ENCODE measurements at regions not wholly inside any gene's neighbourhood (a gene's known extent, or its start where the extent isn't known, plus 50 kb on each side); places are given as distances from the start of the nearest gene placed in this dataset.

- Histone ChIP-seq H3K4me3 (no peak overlapping the region), H3K27me3 (no peaks in the 10 kb centered on the region), H3K36me3 (no peaks in the 10 kb centered on the region), H3K9me3 (no peaks in the 10 kb centered on the region), H3K27ac (peak overlapping the region in 2 of 4 donors; percentile 2 to 9), H3K4me1 (peaks cover 0 to 74% (median 44%) of the 10 kb centered on the region in 4 donors)
- WGBS, 2 donors: 75 to 92% methylated on average over 2 of the region's 2 CpGs
- TF ChIP-seq POLR2AphosphoS5 (IDR thresholded peaks at IDR 0.05) (no peak), POLR2A (IDR thresholded peaks at IDR 0.05) (no peak)
- DNase-seq: no peak
- intact Hi-C loops (cut with DNase I): no loop called here
Measured at GRCh38 chr13:99051768-99052455, 74.0 kb upstream of the DOCK9 start.

GRCh38 chr13:99053636-99054233 lies 75.9 kb upstream of the DOCK9 start:
- WGBS, 2 donors: 72 to 90% methylated on average over 5 of the region's 5 CpGs
- no peaks in the 10 kb centered on the region for H3K27me3 ChIP-seq
- peaks cover 0 to 82% (median 61%) of the 10 kb centered on the region in 4 donors for H3K4me1 ChIP-seq
- DNase-seq: no peak
- no peaks in the 10 kb centered on the region for H3K9me3 ChIP-seq
- TF ChIP-seq CTCF (IDR thresholded peaks at IDR 0.05): no peak
- TF ChIP-seq POLR2AphosphoS5 (IDR thresholded peaks at IDR 0.05): no peak
- TF ChIP-seq POLR2A (IDR thresholded peaks at IDR 0.05): no peak
- TF ChIP-seq EP300 (IDR thresholded peaks at IDR 0.05): no peak
- intact Hi-C loops (cut with DNase I): no loop called here
- no peaks in the 10 kb centered on the region for H3K36me3 ChIP-seq
- H3K4me3 ChIP-seq: no peak overlapping the region
- peak overlapping the region in 3 of 4 donors; percentile 78 to 84 (median 79) for H3K27ac ChIP-seq

- peak overlapping the region; percentile 52 to 84 (median 78) for H3K27ac ChIP-seq
- no peak for DNase-seq
- 49 to 89% methylated on average over 10 of the region's 10 CpGs for WGBS, 2 donors
- H3K36me3 ChIP-seq: no peaks in the 10 kb centered on the region
- no peak for TF ChIP-seq POLR2AphosphoS5 (IDR thresholded peaks at IDR 0.05)
- TF ChIP-seq POLR2A (IDR thresholded peaks at IDR 0.05): no peak
- no peak for TF ChIP-seq CTCF (IDR thresholded peaks at IDR 0.05)
- TF ChIP-seq EP300 (IDR thresholded peaks at IDR 0.05): no peak
- intact Hi-C loops (cut with DNase I): no loop called here
- no peaks in the 10 kb centered on the region for H3K27me3 ChIP-seq
- no peaks in the 10 kb centered on the region for H3K9me3 ChIP-seq
- no peak overlapping the region for H3K4me3 ChIP-seq
- H3K4me1 ChIP-seq: peaks cover 0 to 90% (median 74%) of the 10 kb centered on the region in 4 donors
Measured at GRCh38 chr13:99055281-99055680, 77.4 kb upstream of the DOCK9 start.

GRCh38 chr13:99055735-99056134 lies 77.9 kb upstream of the DOCK9 start:
- Histone ChIP-seq H3K4me1 (peaks cover 0 to 90% (median 78%) of the 10 kb centered on the region in 4 donors), H3K27me3 (no peaks in the 10 kb centered on the region), H3K9me3 (no peaks in the 10 kb centered on the region), H3K4me3 (no peak overlapping the region), H3K27ac (peak overlapping the region; percentile 52 to 84 (median 78)), H3K36me3 (no peaks in the 10 kb centered on the region)
- intact Hi-C loops (cut with DNase I): no loop called here
- no peak for DNase-seq
- TF ChIP-seq CTCF (IDR thresholded peaks at IDR 0.05): no peak
- no peak for TF ChIP-seq POLR2A (IDR thresholded peaks at IDR 0.05)
- peak in 2 of 4 donors; percentile 19 to 47 for TF ChIP-seq POLR2AphosphoS5 (IDR thresholded peaks at IDR 0.05)
- no peak for TF ChIP-seq EP300 (IDR thresholded peaks at IDR 0.05)
- 81 to 93% methylated on average over 1 of the region's 1 CpG for WGBS, 2 donors

- H3K27ac ChIP-seq: peak overlapping the region; percentile 52 to 84 (median 78)
- H3K4me3 ChIP-seq: no peak overlapping the region
- peaks cover 0 to 90% (median 79%) of the 10 kb centered on the region in 4 donors for H3K4me1 ChIP-seq
- no peaks in the 10 kb centered on the region for H3K36me3 ChIP-seq
- 93 to 95% methylated on average over 7 of the region's 7 CpGs for WGBS, 2 donors
- H3K27me3 ChIP-seq: no peaks in the 10 kb centered on the region
- no peaks in the 10 kb centered on the region for H3K9me3 ChIP-seq
- TF ChIP-seq POLR2A (IDR thresholded peaks at IDR 0.05): no peak
- TF ChIP-seq EP300 (IDR thresholded peaks at IDR 0.05): no peak
- no peak for TF ChIP-seq CTCF (IDR thresholded peaks at IDR 0.05)
- TF ChIP-seq POLR2AphosphoS5 (IDR thresholded peaks at IDR 0.05): no peak
- intact Hi-C loops (cut with DNase I): no loop called here
- DNase-seq: peak; percentile 67
Measured at GRCh38 chr13:99056381-99057014, 78.6 kb upstream of the DOCK9 start.
